SK-N-SH (cell line): ENCODE measurements at regions not wholly inside any gene's neighbourhood (a gene's known extent, or its start where the extent isn't known, plus 50 kb on each side); places are given as distances from the start of the nearest gene placed in this dataset.

ENCODE experiments used
- CTCF ChIA-PET: fragments of 300-600, 350-600 bp; formaldehyde crosslinking; extraction: SDS; loops from one replicate; lab custom pipeline; 2021; lab: Yijun Ruan, JAX
- POLR2A ChIA-PET: fragments of 350-600 bp; sonication (Branson Sonifier 250); formaldehyde crosslinking; extraction: SDS; loops from one replicate; lab custom pipeline; 2020; ENCODE audit warnings: antibody characterized with exemption, inconsistent platforms; lab: Yijun Ruan, JAX
- DNase-seq: peaks from one replicate; pipeline ENCODE4 v3.0.0; 2012
- H2AFZ ChIP-seq: fragments of 200-600 bp; sonication (generic); 2 replicates; pipeline ENCODE4 v1.8.1; 2016; ENCODE audit warnings: antibody characterized with exemption, mild to moderate bottlenecking, low read depth
- H3F3A ChIP-seq: fragments of 200-600 bp; sonication (generic); replicated peaks from 2 replicates; pipeline ENCODE3; 2016; ENCODE audit warnings: antibody characterized with exemption, mild to moderate bottlenecking; ENCODE audit not compliant: insufficient read depth
- H3K27ac ChIP-seq, 2 experiments: fragments of 200-500 bp in 1 of 2; fragments of 200-600 bp in 1 of 2; sonication (Bioruptor generic) in 1 of 2; sonication (generic), shearing (Covaris generic) in 1 of 2; 2 replicates each; pipeline versions ENCODE4 v1.5.1 to v1.6.1; 2014 to 2016; ENCODE audit warnings: low read depth in 2 of 2, inconsistent platforms in 1 of 2, low read length in 1 of 2, mild to moderate bottlenecking in 1 of 2, mixed read lengths in 1 of 2
- H3K27me3 ChIP-seq: fragments of 200-600 bp; sonication (generic), shearing (Covaris generic); 2 replicates; pipeline ENCODE4 v1.6.1; 2016; ENCODE audit warnings: mixed run types; ENCODE audit not compliant: insufficient read depth
- H3K36me3 ChIP-seq, 2 experiments: fragments of 200-500 bp in 1 of 2; fragments of 200-600 bp in 1 of 2; sonication (Bioruptor generic) in 1 of 2; sonication (generic) in 1 of 2; replicated peaks in 1 of 2; 2 replicates each; pipeline versions ENCODE3 to v1.5.1; 2014 to 2016; ENCODE audit warnings: low read length in 1 of 2, mild to moderate bottlenecking in 1 of 2; ENCODE audit not compliant: insufficient read depth in 2 of 2, control insufficient read depth in 1 of 2
- H3K4me1 ChIP-seq, 2 experiments: fragments of 200-500 bp in 1 of 2; fragments of 200-600 bp in 1 of 2; sonication (Bioruptor generic) in 1 of 2; sonication (generic), shearing (Covaris generic) in 1 of 2; 2 replicates each; pipeline versions ENCODE4 v1.5.1 to v1.6.1; 2014 to 2016; ENCODE audit warnings: low read depth in 1 of 2, low read length in 1 of 2, mixed run types in 1 of 2; ENCODE audit not compliant: insufficient read depth in 2 of 2, control insufficient read depth in 1 of 2
- H3K4me2 ChIP-seq: fragments of 200-600 bp; sonication (generic), shearing (Covaris generic); 2 replicates; pipeline ENCODE4 v1.6.1; 2017; ENCODE audit warnings: mixed run types
- H3K4me3 ChIP-seq, 2 experiments: fragments of 200-500 bp in 1 of 2; fragments of 200-600 bp in 1 of 2; sonication (Bioruptor generic) in 1 of 2; sonication (generic), shearing (Covaris generic) in 1 of 2; 2 replicates each; pipeline versions ENCODE4 v1.5.1 to v1.8.1; 2014 to 2016; ENCODE audit warnings: low read depth in 2 of 2, inconsistent platforms in 1 of 2, low read length in 1 of 2, mild to moderate bottlenecking in 1 of 2, mixed read lengths in 1 of 2, moderate library complexity in 1 of 2
- H3K79me2 ChIP-seq: fragments of 200-600 bp; sonication (generic); 2 replicates; pipeline ENCODE4 v1.8.1; 2017; ENCODE audit warnings: mild to moderate bottlenecking; ENCODE audit not compliant: insufficient read depth
- H3K9ac ChIP-seq: fragments of 200-600 bp; sonication (generic); 2 replicates; pipeline ENCODE4 v1.6.1; 2017; ENCODE audit warnings: mixed run types
- H3K9me2 ChIP-seq: fragments of 200-600 bp; sonication (generic); 2 replicates; pipeline ENCODE4 v1.6.1; 2017; ENCODE audit warnings: mixed run types
- H3K9me3 ChIP-seq: fragments of 200-600 bp; sonication (generic); 2 replicates; pipeline ENCODE4 v1.6.1; 2017; ENCODE audit warnings: mixed run types, mild to moderate bottlenecking, moderate library complexity
- H4K20me1 ChIP-seq: fragments of 200-600 bp; sonication (generic); 2 replicates; pipeline ENCODE4 v1.6.1; 2017; ENCODE audit warnings: mild to moderate bottlenecking, mixed run types; ENCODE audit not compliant: insufficient read depth
- CHD2 ChIP-seq: fragments of 150-350 bp; IDR thresholded peaks from 2 replicates; pipeline ENCODE4 v1.6.1; 2018; ENCODE audit warnings: low read length; ENCODE audit not compliant: partially characterized antibody
- ELF1 ChIP-seq: IDR thresholded peaks from 2 replicates; pipeline ENCODE4 v1.4.0; 2012
- EZH2phosphoT487 ChIP-seq: fragments of 200-600 bp; sonication (generic); IDR thresholded peaks from 2 replicates; pipeline ENCODE4 v1.6.1; 2017; ENCODE audit warnings: low read depth, mixed run types, mild to moderate bottlenecking, antibody characterized with exemption, moderate library complexity, borderline replicate concordance
- FOSL2 ChIP-seq: IDR thresholded peaks from 2 replicates; pipeline ENCODE4 v1.4.0; 2012; ENCODE audit warnings: low read depth, mild to moderate bottlenecking, moderate library complexity, borderline replicate concordance
- FOXJ3 ChIP-seq: sonication (generic); formaldehyde crosslinking; IDR thresholded peaks from 2 replicates; pipeline ENCODE4 v1.5.1; 2020; ENCODE audit warnings: mild to moderate bottlenecking, missing genetic modification reagents
- FOXM1 ChIP-seq: IDR thresholded peaks from 2 replicates; pipeline ENCODE4 v1.4.0; 2012; ENCODE audit warnings: low read depth, mild to moderate bottlenecking
- MEF2A ChIP-seq: IDR thresholded peaks from 2 replicates; pipeline ENCODE4 v1.4.0; 2012; ENCODE audit warnings: low read depth, borderline replicate concordance
- NFIC ChIP-seq: IDR thresholded peaks from 2 replicates; pipeline ENCODE4 v1.4.0; 2012; ENCODE audit warnings: borderline replicate concordance
- NRF1 ChIP-seq: IDR thresholded peaks from 2 replicates; pipeline ENCODE4 v1.6.1; 2012; ENCODE audit warnings: low read depth, mild to moderate bottlenecking, low read length
- POLR2AphosphoS5 ChIP-seq: IDR thresholded peaks from 2 replicates; pipeline ENCODE4 v1.6.1; 2012; ENCODE audit warnings: low read depth, low read length
- RAD21 ChIP-seq: IDR thresholded peaks from 2 replicates; pipeline ENCODE4 v1.6.1; 2012; ENCODE audit warnings: mild to moderate bottlenecking, low read length
- RCOR1 ChIP-seq: fragments of 150-350 bp; IDR thresholded peaks from 2 replicates; pipeline ENCODE4 v1.6.1; 2017; ENCODE audit warnings: antibody characterized with exemption, low read length
- REST ChIP-seq: IDR thresholded peaks from 2 replicates; pipeline ENCODE4 v1.6.1; 2012; ENCODE audit warnings: mild to moderate bottlenecking, low read depth, low read length, moderate library complexity
- RFX5 ChIP-seq: IDR thresholded peaks from 2 replicates; pipeline ENCODE4 v1.6.1; 2012; ENCODE audit warnings: mild to moderate bottlenecking, improper control_type of control experiment, low read length
- TAF1 ChIP-seq: IDR thresholded peaks from 2 replicates; pipeline ENCODE4 v1.6.1; 2012; ENCODE audit warnings: low read depth, mild to moderate bottlenecking, low read length, moderate library complexity, borderline replicate concordance
- TEAD4 ChIP-seq: IDR thresholded peaks from 2 replicates; pipeline ENCODE4 v1.4.0; 2012; ENCODE audit warnings: mild to moderate bottlenecking, borderline replicate concordance; ENCODE audit not compliant: insufficient read depth
- USF1 ChIP-seq: IDR thresholded peaks from 2 replicates; pipeline ENCODE4 v1.4.0; 2012; ENCODE audit warnings: low read depth, borderline replicate concordance
- USF2 ChIP-seq: fragments of 150-350 bp; IDR thresholded peaks from 2 replicates; pipeline ENCODE4 v1.6.1; 2017; ENCODE audit warnings: antibody characterized with exemption, low read length, low read depth, borderline replicate concordance
- WGBS: methylation state at CpG from one replicate; pipeline ENCODE4 v1.1.6; 2017; ENCODE audit warnings: low lambda C conversion rate; 5-methylcytosine and 5-hydroxymethylcytosine counted together

- no peaks in the 10 kb centered on the region for H3K27me3 ChIP-seq
- no peaks in the 10 kb centered on the region for H3K36me3 ChIP-seq
- 84% methylated on average over 4 of the region's 5 CpGs for WGBS
- ChIA-PET POLR2A (no interaction called here), CTCF (interaction anchor here (1.0 kb wide), 1 partner anchor 76 kb away, joined by 3 read pairs; no protein-coding TSS in a partner anchor)
- no peak overlapping the region for H3K27ac ChIP-seq
- H3K4me2 ChIP-seq, result no peak overlapping the region
- DNase-seq, result no peak
- no peak overlapping the region for H3K4me3 ChIP-seq
- no peak overlapping the region for H3K9ac ChIP-seq
- no peaks in the 10 kb centered on the region for H4K20me1 ChIP-seq
- H3K9me3 ChIP-seq, result no peaks in the 10 kb centered on the region
- no peaks in the 10 kb centered on the region for H3K9me2 ChIP-seq
- H3F3A ChIP-seq, result peaks cover 12% of the 10 kb centered on the region
- H2AFZ ChIP-seq, result no peak overlapping the region
- H3K79me2 ChIP-seq, result peaks cover 14% of the 10 kb centered on the region
- TF ChIP-seq TAF1 (no peak), USF2 (no peak), REST (no peak), USF1 (no peak), NRF1 (no peak), FOXJ3 (CRISPR knock-in tag) (no peak), ELF1 (no peak), FOSL2 (no peak), MEF2A (no peak), RFX5 (no peak), NFIC (no peak), FOXM1 (no peak), EZH2phosphoT487 (no peak), RCOR1 (no peak), RAD21 (no peak), TEAD4 (no peak), POLR2AphosphoS5 (no peak), CHD2 (no peak)
- H3K4me1 ChIP-seq, result peaks cover 2 to 12% of the 10 kb centered on the region in 2 experiments; a peak in 3 of 4 replicates
Measured at GRCh38 chr17:72461757-72462156, 340.9 kb downstream of the SOX9 start.
